Adrenal gland (tissue), 9 donors: ENCODE measurements at regions not wholly inside any gene's neighbourhood (a gene's known extent, or its start where the extent isn't known, plus 50 kb on each side); places are given as distances from the start of the nearest gene placed in this dataset.

Experiments used
- DNase-seq, 7 donors: peaks; one replicate each; pipeline ENCODE4 v3.0.0-alpha.2; 2019 to 2020
- H3K27ac ChIP-seq, 5 donors: fragments of 200-600 bp; sonication (generic) in 4 of 5; 1 replicate in 3 of 5; 2 replicates in 2 of 5; pipeline versions ENCODE4 v1.5.1 to v1.8.0; 2016 to 2020; ENCODE audit warnings: mild to moderate bottlenecking in 1 of 5
- H3K27me3 ChIP-seq: fragments of 200-600 bp; 2 replicates; pipeline ENCODE4 v1.8.0; 2021
- H3K36me3 ChIP-seq, 2 donors: fragments of 200-600 bp; replicated peaks in 1 of 2; 1 replicate in 1 of 2; 2 replicates in 1 of 2; pipeline versions ENCODE4 v1.5.1 to v1.8.0; 2018 to 2022
- H3K4me1 ChIP-seq, 2 donors: fragments of 200-600 bp; replicated peaks in 1 of 2; 1 replicate in 1 of 2; 2 replicates in 1 of 2; pipeline versions ENCODE4 v1.5.1 to v1.8.0; 2018 to 2021
- H3K4me3 ChIP-seq, 4 donors: fragments of 200-600 bp; sonication (generic) in 3 of 4; one replicate each; pipeline ENCODE4 v1.5.1; 2016 to 2018
- H3K9me3 ChIP-seq, 3 donors: fragments of 200-600 bp; sonication (generic) in 1 of 3; replicated peaks in 1 of 3; 1 replicate in 2 of 3; 2 replicates in 1 of 3; pipeline versions ENCODE4 v1.5.1 to v1.8.0; 2016 to 2021
- CTCF ChIP-seq, 6 experiments: fragments of 450-650 bp in 4 of 6; fragments of 200-600 bp in 2 of 6; sonication (generic) in 1 of 6; IDR thresholded peaks; 1 replicate in 5 of 6; 2 replicates in 1 of 6; pipeline versions ENCODE4 v1.5.1 to v1.8.0; 2016 to 2021; ENCODE audit warnings: antibody characterized with exemption in 6 of 6, mild to moderate bottlenecking in 2 of 6, moderate library complexity in 1 of 6
- POLR2A ChIP-seq, 2 donors: fragments of 450-650 bp; IDR thresholded peaks; one replicate each; pipeline ENCODE4 v1.6.1; 2017; ENCODE audit warnings: antibody characterized with exemption in 2 of 2, mild to moderate bottlenecking in 2 of 2, moderate library complexity in 1 of 2
- WGBS, 4 donors: extraction: QIAGEN DNeasy Blood & Tissue Kit in 2 of 4; methylation state at CpG; one replicate each; pipeline versions ENCODE4 v1.1.5 to v1.1.7; 2013 to 2017; 5-methylcytosine and 5-hydroxymethylcytosine counted together
- intact Hi-C, 2 donors: fragments of 100-400 bp; cut with DNase I; formaldehyde crosslinking; loops; one replicate each; pipeline versions ENCODE4 v1.14.1 to v1.15.0; 2022 to 2023
- donor health status: healthy with polysubstance abuse.
- donor health status: Bipolar disorder and iron deficiency.
- donor health status: DM: yes; HTN: yes; CAD: no.
- donor health status: DM: no; HTN: no; CAD: no.
- donor health status: DM: no; HTN: no; CAD: no.

- TF ChIP-seq CTCF (IDR thresholded peaks at IDR 0.05) (no peak), POLR2A (IDR thresholded peaks at IDR 0.05) (no peak)
- Histone ChIP-seq H3K9me3 (no peaks in the 10 kb centered on the region), H3K27ac (no peak overlapping the region), H3K4me1 (no peaks in the 10 kb centered on the region), H3K27me3 (no peaks in the 10 kb centered on the region), H3K36me3 (no peaks in the 10 kb centered on the region), H3K4me3 (no peak overlapping the region)
- intact Hi-C loops, result no loop called here
- 66 to 86% (median 78%) methylated on average over 1 to 2 of the region's 2 CpGs for WGBS, 4 donors
- no peak for DNase-seq
Measured at GRCh38 chr3:63026722-63027121, 151.5 kb upstream of the CADPS start.

- H3K4me3 ChIP-seq, result no peak overlapping the region
- H3K27me3 ChIP-seq, result no peaks in the 10 kb centered on the region
- H3K27ac ChIP-seq, result no peak overlapping the region
- intact Hi-C loops, result no loop called here
- no peaks in the 10 kb centered on the region for H3K9me3 ChIP-seq
- DNase-seq, result no peak
- no peaks in the 10 kb centered on the region for H3K4me1 ChIP-seq
- TF ChIP-seq POLR2A (IDR thresholded peaks at IDR 0.05), result no peak
- no peak for TF ChIP-seq CTCF (IDR thresholded peaks at IDR 0.05)
- H3K36me3 ChIP-seq, result no peaks in the 10 kb centered on the region
- WGBS, 4 donors, result 58 to 74% (median 66%) methylated on average over 3 of the region's 3 CpGs
Measured at GRCh38 chr3:63029326-63029725, 154.1 kb upstream of the CADPS start.

GRCh38 chr3:63029921-63030320 is 154.7 kb upstream of the CADPS start:
- WGBS, 4 donors, result 31 to 61% (median 57%) methylated on average over 1 of the region's 1 CpG
- DNase-seq, result no peak
- Histone ChIP-seq H3K9me3 (no peaks in the 10 kb centered on the region), H3K4me3 (no peak overlapping the region), H3K27me3 (no peaks in the 10 kb centered on the region), H3K36me3 (no peaks in the 10 kb centered on the region), H3K27ac (no peak overlapping the region), H3K4me1 (no peaks in the 10 kb centered on the region)
- TF ChIP-seq POLR2A (IDR thresholded peaks at IDR 0.05) (no peak), CTCF (IDR thresholded peaks at IDR 0.05) (no peak)
- intact Hi-C loops, result no loop called here

- TF ChIP-seq POLR2A (IDR thresholded peaks at IDR 0.05) (no peak), CTCF (IDR thresholded peaks at IDR 0.05) (no peak)
- Histone ChIP-seq H3K36me3 (no peaks in the 10 kb centered on the region), H3K9me3 (no peaks in the 10 kb centered on the region), H3K4me1 (no peaks in the 10 kb centered on the region), H3K27me3 (no peaks in the 10 kb centered on the region), H3K4me3 (no peak overlapping the region), H3K27ac (no peak overlapping the region)
- 63 to 73% (median 69%) methylated on average over 6 of the region's 6 CpGs for WGBS, 4 donors
- no peak for DNase-seq
- intact Hi-C loops, result no loop called here
Measured at GRCh38 chr3:63030666-63031065, 155.4 kb upstream of the CADPS start.
